Endothelial cell of umbilical vein (primary cell): ENCODE measurements at regions not wholly inside any gene's neighbourhood (a gene's known extent, or its start where the extent isn't known, plus 50 kb on each side); places are given as distances from the start of the nearest gene placed in this dataset.

ENCODE experiments used
- BruUV-seq: library from RNA; stranded (reverse); fragments of 400-500 nt; replicated peaks from 2 replicates; lab custom pipeline; 2021; lab: Mats Ljungman, UMichigan
- CTCF ChIA-PET: fragments of 300-600, 350-600 bp; sonication (Branson Sonifier 250); formaldehyde crosslinking; loops from one replicate; lab custom pipeline; 2021; ENCODE audit warnings: antibody characterized with exemption, inconsistent platforms; lab: Charles Lee
- POLR2A ChIA-PET: fragments of 300-600, 350-600 bp; sonication (Branson Sonifier 250); formaldehyde crosslinking; loops from one replicate; lab custom pipeline; 2021; ENCODE audit warnings: antibody characterized with exemption, inconsistent platforms; lab: Charles Lee
- DNase-seq: peaks from one replicate; pipeline ENCODE4 v3.0.0-alpha.2; 2011; ENCODE audit warnings: low read depth, low spot score
- FAIRE-seq: peaks from 2 replicates; lab custom pipeline; 2011; peaks lifted over from hg19 to GRCh38; lab: Jason Lieb, UNC
- H2AFZ ChIP-seq: 2 replicates; pipeline ENCODE4 v1.6.0; 2012; ENCODE audit warnings: low read depth, low read length, control low read depth, inconsistent platforms
- H3K27ac ChIP-seq: 2 replicates; pipeline ENCODE4 v1.5.1; 2011; ENCODE audit warnings: low read depth, mild to moderate bottlenecking, control low read depth, low read length, moderate library complexity; ENCODE audit not compliant: insufficient read depth
- H3K27me3 ChIP-seq, 2 experiments: 2 replicates each; pipeline versions ENCODE4 v1.6.0 to v1.6.1; 2011; ENCODE audit warnings: low read length in 2 of 2, mixed read lengths in 1 of 2; ENCODE audit not compliant: control insufficient read depth in 2 of 2, insufficient read depth in 2 of 2
- H3K36me3 ChIP-seq, 2 experiments: 2 replicates in 1 of 2; 3 replicates in 1 of 2; pipeline ENCODE4 v1.5.1; 2011; ENCODE audit warnings: low read length in 2 of 2, mild to moderate bottlenecking in 1 of 2, moderate library complexity in 1 of 2; ENCODE audit not compliant: control insufficient read depth in 2 of 2, insufficient read depth in 2 of 2; ENCODE audit errors: extremely low read depth in 1 of 2
- H3K4me1 ChIP-seq: 3 replicates; pipeline ENCODE4 v1.5.1; 2011; ENCODE audit warnings: mild to moderate bottlenecking, low read length; ENCODE audit not compliant: control insufficient read depth, insufficient read depth; ENCODE audit errors: extremely low read depth
- H3K4me2 ChIP-seq: 2 replicates; pipeline ENCODE4 v1.6.1; 2011; ENCODE audit warnings: low read length, control low read depth, mixed read lengths; ENCODE audit not compliant: insufficient read depth
- H3K4me3 ChIP-seq, 3 experiments: fragments of 200-600 bp in 1 of 3; sonication (generic), shearing (Covaris generic) in 1 of 3; replicated peaks in 1 of 3; 2 replicates each; pipeline ENCODE4 v1.5.1; 2011 to 2016; ENCODE audit warnings: control low read depth in 3 of 3, low read length in 3 of 3, mild to moderate bottlenecking in 2 of 3, inconsistent platforms in 1 of 3, low read depth in 1 of 3, moderate library complexity in 1 of 3; ENCODE audit not compliant: insufficient read depth in 1 of 3
- H3K79me2 ChIP-seq: 2 replicates; pipeline ENCODE4 v1.6.0; 2012; ENCODE audit warnings: low read length, inconsistent platforms; ENCODE audit not compliant: control insufficient read depth, insufficient read depth
- H3K9ac ChIP-seq: replicated peaks from 2 replicates; pipeline ENCODE3; 2011; ENCODE audit warnings: low read length, control low read depth; ENCODE audit not compliant: insufficient read depth; ENCODE audit errors: extremely low read depth
- H3K9me1 ChIP-seq: replicated peaks from 3 replicates; pipeline ENCODE4 v1.6.0; 2011; ENCODE audit warnings: mild to moderate bottlenecking, low read length; ENCODE audit not compliant: control insufficient read depth, insufficient read depth; ENCODE audit errors: extremely low read depth
- H3K9me3 ChIP-seq: replicated peaks from 2 replicates; pipeline ENCODE4 v1.5.1; 2012; ENCODE audit warnings: low read length, inconsistent platforms; ENCODE audit not compliant: control insufficient read depth, insufficient read depth
- H4K20me1 ChIP-seq: replicated peaks from 2 replicates; pipeline ENCODE3; 2011; ENCODE audit warnings: mild to moderate bottlenecking, low read length; ENCODE audit not compliant: control insufficient read depth, insufficient read depth; ENCODE audit errors: extremely low read depth
- CTCF ChIP-seq, 2 donors: IDR thresholded peaks; 1 replicate in 1 of 2; 2 replicates in 1 of 2; pipeline ENCODE4 v1.5.1; 2011; ENCODE audit warnings: low read length in 2 of 2, mild to moderate bottlenecking in 2 of 2, moderate library complexity in 2 of 2, control low read depth in 1 of 2, inconsistent platforms in 1 of 2, low read depth in 1 of 2; ENCODE audit not compliant: insufficient read depth in 1 of 2; ENCODE audit errors: extremely low read depth in 1 of 2
- EZH2 ChIP-seq: IDR thresholded peaks from 2 replicates; pipeline ENCODE4 v1.6.1; 2012; ENCODE audit warnings: borderline replicate concordance, low read depth, mild to moderate bottlenecking, moderate library complexity, low read length, inconsistent platforms; ENCODE audit not compliant: severe bottlenecking
- FOS ChIP-seq: IDR thresholded peaks from 2 replicates; pipeline ENCODE4 v1.6.1; 2011; ENCODE audit warnings: mild to moderate bottlenecking, low read length, moderate library complexity, borderline replicate concordance; ENCODE audit not compliant: insufficient read depth
- GATA2 ChIP-seq: IDR thresholded peaks from 2 replicates; pipeline ENCODE4 v1.7.0; 2011; ENCODE audit warnings: low read depth, mild to moderate bottlenecking, moderate library complexity, mixed read lengths, low read length; ENCODE audit not compliant: insufficient read length, insufficient read depth
- JUN ChIP-seq: IDR thresholded peaks from 2 replicates; pipeline ENCODE4 v1.6.1; 2011; ENCODE audit warnings: borderline replicate concordance, low read depth; ENCODE audit not compliant: insufficient read length, insufficient read depth
- MAX ChIP-seq: IDR thresholded peaks from 2 replicates; pipeline ENCODE4 v1.6.1; 2011; ENCODE audit not compliant: insufficient read depth, insufficient read length
- MYC ChIP-seq: IDR thresholded peaks from one replicate; pipeline ENCODE4 v1.6.1; 2011; ENCODE audit warnings: mild to moderate bottlenecking, low read depth, low read length
- POLR2A ChIP-seq: IDR thresholded peaks from 2 replicates; pipeline ENCODE4 v1.6.1; 2012; ENCODE audit warnings: low read depth, mild to moderate bottlenecking, control low read depth, low read length
- POLR2AphosphoS5 ChIP-seq: IDR thresholded peaks from 2 replicates; pipeline ENCODE4 v1.6.1; 2012; ENCODE audit warnings: low read depth, mild to moderate bottlenecking, control low read depth, low read length, moderate library complexity; ENCODE audit not compliant: insufficient read depth
- dilution Hi-C: fragments of 300-500 bp; cut with MboI; formaldehyde crosslinking; loops from one replicate; pipeline ENCODE4 v1.15.0; 2019; ENCODE audit warnings: low sequenced_read_pairs; ENCODE audit not compliant: extremely low pct_ligation_motif_present
- intact Hi-C: fragments of 100-400 bp; cut with micrococcal nuclease; formaldehyde crosslinking; loops from one replicate; pipeline ENCODE4 v1.10.0; 2022

GRCh38 chr16:87117936-87118335 lies 199.3 kb downstream of the C16orf95 start:
- no peaks in the 10 kb centered on the region for H3K9me3 ChIP-seq
- no peaks in the 10 kb centered on the region for H3K9me1 ChIP-seq
- no peak overlapping the region for H3K27ac ChIP-seq
- peak overlapping the region; percentile 26 for H3K4me2 ChIP-seq
- dilution Hi-C loops (no loop called here), intact Hi-C loops (no loop called here)
- peaks cover 5% of the 10 kb centered on the region for H3K4me1 ChIP-seq
- H2AFZ ChIP-seq = peak overlapping the region; percentile 68
- H3K9ac ChIP-seq = no peak overlapping the region
- no peak for TF ChIP-seq POLR2A
- DNase-seq (no peak), FAIRE-seq (peak; percentile 62)
- BruUV-seq = no TSS peak
- POLR2A ChIA-PET = no interaction called here
- no peaks in the 10 kb centered on the region for H3K36me3 ChIP-seq
- H3K4me3 ChIP-seq = no peak overlapping the region
- peaks cover 4% of the 10 kb centered on the region in 2 experiments for H3K27me3 ChIP-seq
- H3K79me2 ChIP-seq = no peaks in the 10 kb centered on the region
- H4K20me1 ChIP-seq = no peaks in the 10 kb centered on the region
- CTCF ChIA-PET = interaction anchor here (0.8 to 1.6 kb wide), 7 partner anchors 10 to 553 kb away, joined by 3 to 6 read pairs (median 3); no protein-coding TSS in a partner anchor

- no TSS peak for BruUV-seq
- dilution Hi-C loops = no loop called here
These were observed 198.0 kb downstream of the C16orf95 start for GRCh38 chr16:87119168-87119567.

More at GRCh38 chr16:87119168-87119567, 198.0 kb downstream of the C16orf95 start:
- no peak overlapping the region for H3K9ac ChIP-seq
- no peaks in the 10 kb centered on the region for H3K9me3 ChIP-seq
- POLR2A ChIA-PET = no interaction called here
- no peak overlapping the region for H3K27ac ChIP-seq
- no peaks in the 10 kb centered on the region for H4K20me1 ChIP-seq
- H3K9me1 ChIP-seq = no peaks in the 10 kb centered on the region
- CTCF ChIA-PET = no interaction called here
- TF ChIP-seq EZH2 (no peak), JUN (no peak), CTCF (IDR thresholded peaks at IDR 0.05; ENCODE audit: extremely low read depth in 1 of 2, insufficient read depth in 1 of 2, low read depth in 1 of 2, low read length in 2 of 2) (no peak), MAX (no peak), MYC (no peak), FOS (no peak), POLR2A (no peak), GATA2 (no peak), POLR2AphosphoS5 (no peak)
- H3K79me2 ChIP-seq = no peaks in the 10 kb centered on the region
- no peak overlapping the region for H2AFZ ChIP-seq
- H3K27me3 ChIP-seq = peaks cover 1 to 4% of the 10 kb centered on the region in 2 experiments
- no peak overlapping the region for H3K4me2 ChIP-seq
- DNase-seq (no peak), FAIRE-seq (no peak)
- no peak overlapping the region for H3K4me3 ChIP-seq
- H3K4me1 ChIP-seq = peaks cover 5% of the 10 kb centered on the region
- intact Hi-C loops = no loop called here
- H3K36me3 ChIP-seq = no peaks in the 10 kb centered on the region
